ENCODE measurements at regions not wholly inside any gene's neighbourhood (a gene's known extent, or its start where the extent isn't known, plus 50 kb on each side); places are given as distances from the start of the nearest gene placed in this dataset.

DNA sequence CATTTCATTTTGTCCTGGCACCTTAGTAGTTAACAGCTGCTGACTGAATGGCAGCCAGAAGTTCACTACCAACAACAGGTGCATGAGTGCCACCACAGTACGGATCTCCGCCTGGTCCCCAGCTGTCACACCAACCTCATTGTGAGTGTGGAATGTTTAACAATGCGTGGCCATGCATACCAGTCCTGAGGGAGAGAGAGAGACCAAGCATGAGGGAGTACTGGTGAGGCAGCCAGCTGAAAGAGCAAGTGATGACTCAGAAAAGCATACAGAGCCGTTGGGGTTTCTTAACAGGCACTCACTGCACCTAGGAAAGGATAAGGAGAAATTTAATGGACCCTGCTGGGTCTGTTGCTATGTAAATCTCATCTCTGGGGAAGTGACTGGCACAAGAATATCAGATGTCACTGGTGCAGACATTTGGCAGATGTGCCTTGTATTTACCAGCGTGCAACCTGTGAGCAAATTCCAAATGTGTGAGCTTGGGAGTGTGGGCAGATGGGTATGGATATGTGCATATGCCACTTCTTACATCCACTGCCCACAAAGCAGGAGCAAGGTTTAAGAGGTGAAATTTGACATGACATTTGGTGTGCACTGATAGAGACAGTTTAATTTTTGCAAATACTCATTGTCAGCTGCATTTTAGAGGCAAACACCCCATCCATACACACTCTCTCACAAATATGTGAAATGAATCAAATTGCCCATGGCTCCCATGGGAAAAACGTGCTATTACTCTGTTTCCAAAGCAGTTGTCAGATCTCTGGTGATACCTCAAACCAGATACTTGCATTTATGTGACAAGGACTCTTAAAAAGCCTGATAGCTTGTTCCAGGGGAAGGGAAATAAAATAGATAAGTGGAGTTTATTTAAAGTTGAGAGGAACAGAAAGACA lies 245.2 kb upstream of the ARPP21 start:
- dilution Hi-C loops (cut with MboI; ENCODE audit: extremely low pct_ligation_motif_present, low sequenced_read_pairs): no loop called here
- no peak overlapping the region for H2AFZ ChIP-seq (ENCODE audit: control insufficient read depth, low read length)
- no peaks in the 10 kb centered on the region for H3K4me1 ChIP-seq (ENCODE audit: control insufficient read depth, extremely low read depth, insufficient read depth, low read length)
- H3K27me3 ChIP-seq (ENCODE audit: control insufficient read depth, extremely low read depth, insufficient read depth, low read length): no peaks in the 10 kb centered on the region
- no peak for TF ChIP-seq EZH2 (IDR thresholded peaks at IDR 0.05; ENCODE audit: low read length)
- TF ChIP-seq, protein P1, sequence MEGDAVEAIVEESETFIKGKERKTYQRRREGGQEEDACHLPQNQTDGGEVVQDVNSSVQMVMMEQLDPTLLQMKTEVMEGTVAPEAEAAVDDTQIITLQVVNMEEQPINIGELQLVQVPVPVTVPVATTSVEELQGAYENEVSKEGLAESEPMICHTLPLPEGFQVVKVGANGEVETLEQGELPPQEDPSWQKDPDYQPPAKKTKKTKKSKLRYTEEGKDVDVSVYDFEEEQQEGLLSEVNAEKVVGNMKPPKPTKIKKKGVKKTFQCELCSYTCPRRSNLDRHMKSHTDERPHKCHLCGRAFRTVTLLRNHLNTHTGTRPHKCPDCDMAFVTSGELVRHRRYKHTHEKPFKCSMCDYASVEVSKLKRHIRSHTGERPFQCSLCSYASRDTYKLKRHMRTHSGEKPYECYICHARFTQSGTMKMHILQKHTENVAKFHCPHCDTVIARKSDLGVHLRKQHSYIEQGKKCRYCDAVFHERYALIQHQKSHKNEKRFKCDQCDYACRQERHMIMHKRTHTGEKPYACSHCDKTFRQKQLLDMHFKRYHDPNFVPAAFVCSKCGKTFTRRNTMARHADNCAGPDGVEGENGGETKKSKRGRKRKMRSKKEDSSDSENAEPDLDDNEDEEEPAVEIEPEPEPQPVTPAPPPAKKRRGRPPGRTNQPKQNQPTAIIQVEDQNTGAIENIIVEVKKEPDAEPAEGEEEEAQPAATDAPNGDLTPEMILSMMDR (optimal IDR thresholded peaks at IDR 0.05 in 1 of 3, IDR thresholded peaks at IDR 0.05 in 1 of 3, conservative IDR thresholded peaks at IDR 0.05 in 1 of 3; ENCODE audit: extremely low read depth in 1 of 3, insufficient read depth in 2 of 3, low read length in 3 of 3): no peak
- DNase-seq (ENCODE audit: low read depth, low spot score): no peak
- no peak overlapping the region for H3K4me3 ChIP-seq (ENCODE audit: control insufficient read depth in 2 of 3, extremely low read depth in 1 of 3, insufficient read depth in 2 of 3, low read depth in 1 of 3, low read length in 3 of 3)
- no peaks in the 10 kb centered on the region for H3K9me1 ChIP-seq (ENCODE audit: control insufficient read depth, extremely low read depth, insufficient read depth, low read length)
- no peak overlapping the region for H3K9ac ChIP-seq (ENCODE audit: control insufficient read depth, extremely low read depth, insufficient read depth, low read length)
- H3K4me2 ChIP-seq (ENCODE audit: control insufficient read depth, extremely low read depth, insufficient read depth, low read depth, low read length): no peak overlapping the region
- H3K36me3 ChIP-seq (ENCODE audit: control insufficient read depth in 2 of 2, extremely low read depth in 1 of 2, insufficient read depth in 2 of 2, low read length in 2 of 2): no peaks in the 10 kb centered on the region
- H3K27ac ChIP-seq (ENCODE audit: control insufficient read depth, insufficient read depth, low read length): no peak overlapping the region
- H3K79me2 ChIP-seq (ENCODE audit: control insufficient read depth, insufficient read depth, low read length): no peaks in the 10 kb centered on the region
- H4K20me1 ChIP-seq (ENCODE audit: control insufficient read depth, extremely low read depth, insufficient read depth, low read length): no peaks in the 10 kb centered on the region
- no peaks in the 10 kb centered on the region for H3K9me3 ChIP-seq (ENCODE audit: control insufficient read depth, low read depth, low read length)
- no peak for FAIRE-seq

DNA sequence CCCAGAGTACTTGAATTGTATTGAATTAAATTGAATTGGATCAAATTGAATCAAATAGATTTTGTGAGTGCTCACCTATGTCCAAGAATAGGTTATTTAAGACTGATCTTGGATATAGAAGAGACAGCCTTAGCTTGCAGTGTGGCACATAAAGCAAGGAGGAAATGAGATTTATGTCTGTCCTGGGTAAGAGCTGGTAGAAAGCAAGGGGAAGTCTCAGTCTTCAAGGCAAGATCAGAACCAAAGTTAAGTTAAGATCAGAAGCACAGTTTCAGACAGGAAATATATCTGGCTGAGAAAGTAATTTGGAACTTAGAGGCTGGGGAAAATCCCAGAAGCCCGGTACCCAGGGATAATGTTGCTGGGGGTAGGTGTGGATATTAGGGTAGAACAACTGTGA lies 244.4 kb upstream of the ARPP21 start:
- Histone ChIP-seq H3K27ac (ENCODE audit: control insufficient read depth, insufficient read depth, low read length) (no peak overlapping the region), H3K9me1 (ENCODE audit: control insufficient read depth, extremely low read depth, insufficient read depth, low read length) (no peaks in the 10 kb centered on the region), H3K27me3 (ENCODE audit: control insufficient read depth, extremely low read depth, insufficient read depth, low read length) (no peaks in the 10 kb centered on the region), H3K9ac (ENCODE audit: control insufficient read depth, extremely low read depth, insufficient read depth, low read length) (no peak overlapping the region), H3K4me1 (ENCODE audit: control insufficient read depth, extremely low read depth, insufficient read depth, low read length) (no peaks in the 10 kb centered on the region), H4K20me1 (ENCODE audit: control insufficient read depth, extremely low read depth, insufficient read depth, low read length) (no peaks in the 10 kb centered on the region), H2AFZ (ENCODE audit: control insufficient read depth, low read length) (no peak overlapping the region), H3K9me3 (ENCODE audit: control insufficient read depth, low read depth, low read length) (no peaks in the 10 kb centered on the region), H3K36me3 (ENCODE audit: control insufficient read depth in 2 of 2, extremely low read depth in 1 of 2, insufficient read depth in 2 of 2, low read length in 2 of 2) (no peaks in the 10 kb centered on the region), H3K4me2 (ENCODE audit: control insufficient read depth, extremely low read depth, insufficient read depth, low read depth, low read length) (no peak overlapping the region), H3K79me2 (ENCODE audit: control insufficient read depth, insufficient read depth, low read length) (no peaks in the 10 kb centered on the region), H3K4me3 (ENCODE audit: control insufficient read depth in 2 of 3, extremely low read depth in 1 of 3, insufficient read depth in 2 of 3, low read depth in 1 of 3, low read length in 3 of 3) (no peak overlapping the region)
- FAIRE-seq: no peak
- DNase-seq (ENCODE audit: low read depth, low spot score): no peak
- TF ChIP-seq, protein P1 (optimal IDR thresholded peaks at IDR 0.05 in 1 of 3, IDR thresholded peaks at IDR 0.05 in 1 of 3, conservative IDR thresholded peaks at IDR 0.05 in 1 of 3; ENCODE audit: extremely low read depth in 1 of 3, insufficient read depth in 2 of 3, low read length in 3 of 3): no peak
- TF ChIP-seq EZH2 (IDR thresholded peaks at IDR 0.05; ENCODE audit: low read length): no peak
- dilution Hi-C loops (cut with MboI; ENCODE audit: extremely low pct_ligation_motif_present, low sequenced_read_pairs): no loop called here

All from keratinocyte (primary cell).